Tibial nerve (tissue), 3 donors: ENCODE measurements at regions not wholly inside any gene's neighbourhood (a gene's known extent, or its start where the extent isn't known, plus 50 kb on each side); places are given as distances from the start of the nearest gene placed in this dataset.

Experiments used
- CTCF ChIP-seq, 5 experiments: fragments of 200-600 bp in 3 of 5; fragments of 450-650 bp in 2 of 5; sonication (generic) in 3 of 5; IDR thresholded peaks; one replicate each; pipeline ENCODE4 v1.5.1; 2016 to 2019; ENCODE audit warnings: antibody characterized with exemption in 5 of 5, mild to moderate bottlenecking in 3 of 5, moderate library complexity in 2 of 5
- POLR2A ChIP-seq, 2 donors: fragments of 450-650 bp; IDR thresholded peaks; one replicate each; pipeline ENCODE4 v1.6.1; 2017; ENCODE audit warnings: antibody characterized with exemption in 2 of 2, mild to moderate bottlenecking in 2 of 2, moderate library complexity in 2 of 2

- TF ChIP-seq CTCF (IDR thresholded peaks at IDR 0.05) (no peak), POLR2A (IDR thresholded peaks at IDR 0.05) (no peak)
Observed at GRCh38 chr20:46809706-46810360, 84.8 kb upstream of the EYA2 start.
